HCT116 (cell line): ENCODE measurements at regions not wholly inside any gene's neighbourhood (a gene's known extent, or its start where the extent isn't known, plus 50 kb on each side); places are given as distances from the start of the nearest gene placed in this dataset.

Source experiments
- ATAC-seq: fragments of 200-7000 bp; cut with Tn5 transposase; 2 replicates; pipeline ENCODE4 v1.9.1; 2020; ENCODE audit warnings: mild to moderate bottlenecking, moderate library complexity
- BruUV-seq: library from RNA; stranded (reverse); fragments of 400-500 nt; replicated peaks from 2 replicates; lab custom pipeline; 2021; lab: Mats Ljungman, UMichigan
- CTCF ChIA-PET: fragments of 300-600 bp; sonication (Branson Sonifier 250); formaldehyde crosslinking; loops from one replicate; lab custom pipeline; 2021; ENCODE audit warnings: antibody characterized with exemption; lab: Charles Lee
- POLR2A ChIA-PET: fragments of 300-600, 350-600 bp; sonication (Branson Sonifier 250); formaldehyde crosslinking; loops from one replicate; lab custom pipeline; 2021; ENCODE audit warnings: antibody characterized with exemption; lab: Charles Lee
- RAD21 ChIA-PET, 2 experiments: fragments of 300-600 bp; sonication (Branson Sonifier 250); formaldehyde crosslinking; loops; one replicate each; lab custom pipeline; 2023; ENCODE audit warnings: low total read pairs in 2 of 2; ENCODE audit not compliant: uncharacterized antibody in 2 of 2, unreplicated experiment in 2 of 2, low non-redundant PET in 1 of 2; lab: Charles Lee
- DNase-seq: peaks from one replicate; pipeline ENCODE4 v3.0.0-alpha.2; 2010; ENCODE audit warnings: low read depth, low spot score
- H2AFZ ChIP-seq: fragments of 200-600 bp; shearing (Covaris generic), sonication (generic); 2 replicates; pipeline ENCODE4 v1.6.1; 2017; ENCODE audit warnings: low read depth, mixed run types, mixed read lengths, antibody characterized with exemption, low read length; ENCODE audit not compliant: poor library complexity, severe bottlenecking
- H3K27ac ChIP-seq: 2 replicates; pipeline ENCODE4 v1.5.1; 2012; ENCODE audit warnings: low read depth, low read length
- H3K27me3 ChIP-seq: fragments of 200-600 bp; sonication (generic); 2 replicates; pipeline ENCODE4 v1.6.1; 2016; ENCODE audit warnings: mixed run types, low read length, mixed read lengths; ENCODE audit not compliant: insufficient read depth
- H3K36me3 ChIP-seq, 2 experiments: fragments of 200-500 bp in 1 of 2; fragments of 200-600 bp in 1 of 2; sonication (Bioruptor generic) in 1 of 2; sonication (generic) in 1 of 2; 2 replicates each; pipeline versions ENCODE4 v1.5.1 to v1.6.1; 2014 to 2016; ENCODE audit warnings: low read length in 2 of 2, inconsistent platforms in 1 of 2, mixed read lengths in 1 of 2, mixed run types in 1 of 2; ENCODE audit not compliant: insufficient read depth in 2 of 2, control insufficient read depth in 1 of 2
- H3K4me1 ChIP-seq, 2 experiments: fragments of 200-600 bp in 1 of 2; sonication (generic) in 1 of 2; 2 replicates each; pipeline versions ENCODE4 v1.5.1 to v1.6.1; 2012 to 2017; ENCODE audit warnings: low read length in 2 of 2, inconsistent platforms in 1 of 2, mild to moderate bottlenecking in 1 of 2, mixed read lengths in 1 of 2, mixed run types in 1 of 2, moderate library complexity in 1 of 2; ENCODE audit not compliant: insufficient read depth in 2 of 2, control insufficient read depth in 1 of 2
- H3K4me2 ChIP-seq: fragments of 200-600 bp; sonication (generic); 2 replicates; pipeline ENCODE4 v1.6.1; 2017; ENCODE audit warnings: mixed run types, low read length, mixed read lengths
- H3K4me3 ChIP-seq, 2 experiments: fragments of 200-600 bp in 1 of 2; sonication (generic) in 1 of 2; replicated peaks in 1 of 2; 2 replicates each; pipeline ENCODE4 v1.5.1; 2011 to 2016; ENCODE audit warnings: low read length in 2 of 2, control low read depth in 1 of 2, low read depth in 1 of 2, mild to moderate bottlenecking in 1 of 2, mixed read lengths in 1 of 2, mixed run types in 1 of 2
- H3K79me2 ChIP-seq: fragments of 200-600 bp; sonication (generic); 2 replicates; pipeline ENCODE4 v1.6.1; 2017; ENCODE audit warnings: mild to moderate bottlenecking, mixed run types, low read length, moderate library complexity, mixed read lengths; ENCODE audit not compliant: insufficient read depth
- H3K9ac ChIP-seq: fragments of 200-600 bp; sonication (generic); 2 replicates; pipeline ENCODE4 v1.6.1; 2016; ENCODE audit warnings: low read length, mixed read lengths
- H3K9me2 ChIP-seq: fragments of 200-600 bp; sonication (generic), shearing (Covaris generic); 2 replicates; pipeline ENCODE4 v1.6.1; 2017; ENCODE audit warnings: mixed run types, mild to moderate bottlenecking, moderate library complexity; ENCODE audit not compliant: insufficient read depth
- H3K9me3 ChIP-seq, 2 experiments: fragments of 200-500 bp in 1 of 2; fragments of 200-600 bp in 1 of 2; sonication (Bioruptor generic) in 1 of 2; sonication (generic) in 1 of 2; 2 replicates each; pipeline ENCODE4 v1.6.1; 2014 to 2017; ENCODE audit warnings: low read length in 2 of 2, mixed read lengths in 2 of 2, inconsistent platforms in 1 of 2, low read depth in 1 of 2, mild to moderate bottlenecking in 1 of 2, mixed run types in 1 of 2, moderate library complexity in 1 of 2; ENCODE audit not compliant: control insufficient read depth in 1 of 2, insufficient read depth in 1 of 2
- H4K20me1 ChIP-seq: fragments of 200-600 bp; sonication (generic), shearing (Covaris generic); 2 replicates; pipeline ENCODE4 v1.6.1; 2017; ENCODE audit warnings: mixed run types, mild to moderate bottlenecking, moderate library complexity; ENCODE audit not compliant: insufficient read depth
- EGR1 ChIP-seq: IDR thresholded peaks from 2 replicates; pipeline ENCODE4 v1.6.1; 2012; ENCODE audit warnings: low read depth
- POLR2AphosphoS5 ChIP-seq: IDR thresholded peaks from 2 replicates; pipeline ENCODE4 v1.6.1; 2011; ENCODE audit warnings: mild to moderate bottlenecking, low read depth, low read length, moderate library complexity
- intact Hi-C: fragments of 100-400 bp; cut with micrococcal nuclease; formaldehyde crosslinking; loops from 2 replicates; pipeline ENCODE4 v1.10.0; 2022
- TF ChIP-seq, protein P1 (sequence below): IDR thresholded peaks from 2 replicates; pipeline ENCODE4 v1.6.1; 2012; ENCODE audit warnings: low read depth

DNA sequence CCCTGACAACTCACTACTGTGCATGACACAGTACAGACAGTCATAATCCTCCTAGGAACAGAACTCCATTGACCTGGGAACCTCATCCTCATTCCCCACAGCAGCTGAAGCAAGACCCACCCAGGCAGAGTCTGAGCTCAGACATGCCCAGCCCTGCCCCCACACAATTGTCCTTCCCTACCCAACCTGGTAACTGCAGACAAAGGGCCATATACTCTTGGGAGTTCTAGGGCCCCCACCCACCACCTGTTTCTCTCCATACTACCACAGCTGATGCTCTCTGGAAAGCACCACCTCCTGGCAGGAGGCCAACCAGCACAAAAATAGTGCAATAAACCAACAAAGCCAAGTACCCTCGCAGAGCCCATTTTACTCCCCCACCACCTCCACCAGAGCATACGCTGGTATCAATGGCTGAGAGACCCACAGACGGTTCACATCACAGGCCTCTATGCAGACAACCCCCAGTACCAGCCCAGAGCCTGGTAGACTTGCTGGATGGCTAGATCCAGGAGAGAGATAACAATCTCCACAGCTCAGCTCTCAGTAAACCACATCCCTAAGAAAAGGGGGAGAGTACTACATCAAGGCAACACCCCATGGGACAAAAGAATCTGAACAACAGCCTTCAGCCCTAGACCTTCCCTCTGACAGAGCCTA is 159.7 kb upstream of the CXADR start (continued):
- TF ChIP-seq, protein P1, sequence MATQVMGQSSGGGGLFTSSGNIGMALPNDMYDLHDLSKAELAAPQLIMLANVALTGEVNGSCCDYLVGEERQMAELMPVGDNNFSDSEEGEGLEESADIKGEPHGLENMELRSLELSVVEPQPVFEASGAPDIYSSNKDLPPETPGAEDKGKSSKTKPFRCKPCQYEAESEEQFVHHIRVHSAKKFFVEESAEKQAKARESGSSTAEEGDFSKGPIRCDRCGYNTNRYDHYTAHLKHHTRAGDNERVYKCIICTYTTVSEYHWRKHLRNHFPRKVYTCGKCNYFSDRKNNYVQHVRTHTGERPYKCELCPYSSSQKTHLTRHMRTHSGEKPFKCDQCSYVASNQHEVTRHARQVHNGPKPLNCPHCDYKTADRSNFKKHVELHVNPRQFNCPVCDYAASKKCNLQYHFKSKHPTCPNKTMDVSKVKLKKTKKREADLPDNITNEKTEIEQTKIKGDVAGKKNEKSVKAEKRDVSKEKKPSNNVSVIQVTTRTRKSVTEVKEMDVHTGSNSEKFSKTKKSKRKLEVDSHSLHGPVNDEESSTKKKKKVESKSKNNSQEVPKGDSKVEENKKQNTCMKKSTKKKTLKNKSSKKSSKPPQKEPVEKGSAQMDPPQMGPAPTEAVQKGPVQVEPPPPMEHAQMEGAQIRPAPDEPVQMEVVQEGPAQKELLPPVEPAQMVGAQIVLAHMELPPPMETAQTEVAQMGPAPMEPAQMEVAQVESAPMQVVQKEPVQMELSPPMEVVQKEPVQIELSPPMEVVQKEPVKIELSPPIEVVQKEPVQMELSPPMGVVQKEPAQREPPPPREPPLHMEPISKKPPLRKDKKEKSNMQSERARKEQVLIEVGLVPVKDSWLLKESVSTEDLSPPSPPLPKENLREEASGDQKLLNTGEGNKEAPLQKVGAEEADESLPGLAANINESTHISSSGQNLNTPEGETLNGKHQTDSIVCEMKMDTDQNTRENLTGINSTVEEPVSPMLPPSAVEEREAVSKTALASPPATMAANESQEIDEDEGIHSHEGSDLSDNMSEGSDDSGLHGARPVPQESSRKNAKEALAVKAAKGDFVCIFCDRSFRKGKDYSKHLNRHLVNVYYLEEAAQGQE, result no peak
- no peak for TF ChIP-seq EGR1

DNA sequence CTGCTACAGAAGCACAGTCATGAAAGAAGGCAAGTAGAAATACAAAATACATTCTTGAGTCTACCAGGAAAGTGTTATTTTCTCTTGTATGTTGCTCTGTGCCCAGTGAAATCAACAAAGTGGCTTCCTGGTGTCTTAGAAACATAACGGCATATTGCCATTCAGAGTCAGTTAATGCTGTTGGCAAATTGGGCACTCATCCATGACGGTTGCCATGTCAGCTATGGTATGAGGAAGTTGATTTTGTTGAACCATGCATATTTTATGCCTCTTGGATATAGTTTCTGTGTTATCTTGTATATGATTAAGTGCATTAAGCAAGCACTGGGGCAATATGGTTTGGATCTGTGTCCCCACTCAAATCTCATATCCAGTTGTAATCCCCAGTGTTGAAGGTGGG is 153.1 kb upstream of the CXADR start:
- no peak overlapping the region for H2AFZ ChIP-seq
- no peaks in the 10 kb centered on the region for H3K79me2 ChIP-seq
- intact Hi-C loops, result no loop called here
- no peak for ATAC-seq
- BruUV-seq, result no TSS peak
- H3K4me3 ChIP-seq, result no peak overlapping the region
- H3K27me3 ChIP-seq, result no peaks in the 10 kb centered on the region
- H3K9me2 ChIP-seq, result no peaks in the 10 kb centered on the region
- no peaks in the 10 kb centered on the region for H3K36me3 ChIP-seq
- ChIA-PET RAD21 (no interaction called here), POLR2A (no interaction called here), CTCF (no interaction called here)
- H3K4me2 ChIP-seq, result no peak overlapping the region
- no peaks in the 10 kb centered on the region for H3K9me3 ChIP-seq
- H4K20me1 ChIP-seq, result no peaks in the 10 kb centered on the region
- no peak for TF ChIP-seq POLR2AphosphoS5
- H3K4me1 ChIP-seq, result no peaks in the 10 kb centered on the region
- DNase-seq, result no peak
- H3K27ac ChIP-seq, result no peak overlapping the region
- no peak overlapping the region for H3K9ac ChIP-seq
